ENCODE measurements at regions not wholly inside any gene's neighbourhood (a gene's known extent, or its start where the extent isn't known, plus 50 kb on each side); places are given as distances from the start of the nearest gene placed in this dataset.

DNA sequence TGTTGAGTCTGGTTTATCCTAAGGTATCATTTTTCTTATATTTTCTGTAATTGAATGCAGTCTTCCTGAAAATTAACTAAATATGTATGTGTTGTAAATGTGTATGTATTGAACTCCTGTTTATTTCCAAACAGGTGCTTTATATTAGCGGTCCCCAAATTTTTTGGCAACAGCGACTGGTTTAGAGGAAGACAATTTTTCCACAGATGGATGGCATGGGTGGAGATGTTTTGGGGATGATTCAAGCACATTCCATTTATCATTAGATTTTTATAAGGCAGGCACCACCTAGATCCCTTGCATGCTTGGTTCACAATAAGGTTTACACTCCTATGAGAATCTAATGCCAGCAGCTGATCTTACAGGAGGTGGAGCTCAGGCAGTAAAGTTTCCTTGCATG, 210.5 kb upstream of the ANO3 start:
- no peak for DNase-seq

DNA sequence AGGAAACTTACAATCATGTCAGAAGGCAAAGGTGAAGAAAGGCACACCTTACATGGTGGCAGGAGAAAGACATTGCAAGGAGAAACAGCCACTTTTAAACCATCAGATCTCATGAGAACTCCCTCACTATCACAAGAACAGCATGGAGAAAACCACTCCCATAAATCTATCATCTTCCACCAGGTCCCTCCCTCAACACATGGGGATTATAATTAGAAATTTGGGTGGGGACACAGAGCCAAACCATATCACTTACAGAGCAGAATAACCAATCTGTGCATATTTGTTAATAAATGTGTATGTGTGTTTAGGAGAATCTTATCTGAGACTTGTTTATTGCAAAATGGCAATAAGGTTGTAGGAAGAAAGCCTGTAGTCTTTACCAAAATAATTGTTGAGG, 205.2 kb upstream of the ANO3 start:
- DNase-seq: no peak

DNA sequence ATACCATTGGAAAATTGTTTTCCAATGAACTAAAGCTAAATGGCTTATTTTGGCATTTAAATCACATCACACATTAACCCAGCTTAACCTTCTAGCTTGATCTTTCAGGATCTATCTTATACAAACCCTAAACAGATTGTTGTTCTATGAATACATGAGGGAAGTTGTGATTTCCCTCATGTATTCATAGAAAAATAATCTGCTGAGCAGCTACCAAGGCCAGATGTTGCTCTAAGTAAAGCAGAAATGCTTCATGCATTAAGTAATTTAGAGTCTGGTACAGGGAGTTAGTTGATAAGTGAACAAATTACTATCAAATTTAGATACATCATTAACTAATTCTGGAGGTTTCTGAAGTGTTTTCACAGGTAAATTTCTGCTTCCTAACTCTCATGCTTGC, 204.6 kb upstream of the ANO3 start:
- no peak for DNase-seq

DNA sequence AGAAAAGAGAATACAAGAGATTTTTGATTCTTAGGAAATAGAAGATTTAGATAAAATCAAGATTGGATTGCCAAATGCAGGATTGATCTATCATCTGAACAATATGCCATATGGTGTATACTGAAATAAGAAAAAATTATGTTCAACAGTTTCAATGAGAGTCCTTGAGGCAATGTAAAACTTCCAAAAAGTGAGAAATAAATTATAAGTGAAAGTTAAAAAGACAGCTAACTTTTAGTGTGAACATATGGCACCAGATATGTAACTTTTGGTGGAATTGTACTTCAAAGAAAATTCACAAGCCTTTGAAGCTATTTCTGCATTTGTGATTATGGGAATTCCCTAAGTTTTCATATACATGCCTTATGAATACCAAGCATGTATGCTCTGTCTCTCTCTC, 200.5 kb upstream of the ANO3 start:
- DNase-seq: no peak

DNA sequence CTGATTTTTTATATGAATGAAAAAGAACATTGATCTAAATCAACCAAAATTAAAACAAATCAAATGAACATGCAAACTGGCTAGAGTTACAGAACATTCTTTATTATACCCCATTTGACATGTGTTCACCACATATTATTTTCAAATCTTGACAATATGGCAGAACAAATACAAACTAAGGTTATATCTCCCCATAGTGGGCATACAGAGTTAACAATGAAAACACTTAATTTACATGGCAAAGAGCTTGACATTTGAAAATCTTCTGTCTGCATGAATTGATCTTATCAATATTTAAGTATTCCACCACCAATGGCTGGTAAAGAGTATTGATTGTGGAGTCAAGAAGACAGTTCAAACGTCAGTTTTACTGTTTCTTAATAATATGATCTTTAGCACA, 197.9 kb upstream of the ANO3 start:
- DNase-seq: no peak

DNA sequence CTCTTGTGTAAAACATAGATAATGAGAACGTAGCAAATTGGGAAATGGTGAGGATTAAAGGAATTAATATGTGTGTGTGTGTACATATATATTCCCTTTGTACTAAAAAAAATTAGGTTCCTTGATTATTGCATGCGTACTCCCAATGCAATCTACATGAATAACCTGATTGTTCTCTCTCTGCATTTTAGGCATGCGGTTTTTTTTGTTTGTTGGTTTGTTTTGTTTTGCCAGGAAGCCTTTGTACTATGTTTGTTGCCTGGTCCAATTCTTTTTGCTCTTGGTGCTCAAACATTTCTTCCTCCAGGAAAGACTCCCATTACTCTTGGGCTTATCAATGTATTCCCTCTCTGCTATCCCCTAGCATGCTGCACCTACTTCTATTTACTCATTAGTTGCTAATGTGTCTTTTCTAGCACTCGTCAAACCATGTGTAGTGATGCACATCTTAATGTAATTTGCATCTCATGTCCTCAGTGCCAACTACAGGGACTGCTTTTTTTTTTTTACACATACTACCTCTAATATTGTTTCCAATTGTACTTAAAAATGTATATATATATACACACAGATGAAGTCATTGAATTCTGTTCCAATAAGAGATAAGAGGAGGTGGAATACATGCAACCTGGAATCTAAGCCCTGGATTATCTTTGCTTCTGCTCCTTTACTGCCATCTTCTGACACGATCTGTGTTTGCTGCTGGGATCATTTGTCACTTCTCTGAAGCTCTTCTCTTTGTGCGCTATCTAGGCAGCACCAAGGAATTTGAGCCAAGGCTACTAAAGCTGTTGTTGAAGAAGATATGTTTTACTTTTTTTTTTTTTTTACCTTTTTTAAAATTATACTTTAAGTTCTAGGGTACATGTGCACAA, 197.2 kb upstream of the ANO3 start:
- DNase-seq: peak; percentile 4

DNA sequence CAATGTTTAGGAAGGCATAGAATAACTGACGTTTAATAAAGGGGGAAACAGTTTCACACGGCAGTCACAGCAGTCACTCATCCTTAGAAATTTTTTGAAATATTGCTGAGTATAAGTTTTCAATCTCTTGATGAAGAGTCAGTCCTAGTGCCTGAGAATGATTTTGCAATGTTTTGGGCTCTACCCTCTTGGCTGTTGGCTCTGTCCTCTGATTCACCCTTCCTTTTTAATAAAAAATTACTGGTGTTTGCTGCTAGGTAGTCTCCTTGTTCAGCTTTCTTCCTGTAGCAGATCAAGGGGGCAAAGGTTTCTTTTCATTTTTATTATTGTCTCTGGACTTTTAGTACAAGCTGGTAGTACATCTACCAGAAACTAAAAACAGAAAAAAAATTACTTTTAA, 194.3 kb upstream of the ANO3 start:
- no peak for DNase-seq

DNA sequence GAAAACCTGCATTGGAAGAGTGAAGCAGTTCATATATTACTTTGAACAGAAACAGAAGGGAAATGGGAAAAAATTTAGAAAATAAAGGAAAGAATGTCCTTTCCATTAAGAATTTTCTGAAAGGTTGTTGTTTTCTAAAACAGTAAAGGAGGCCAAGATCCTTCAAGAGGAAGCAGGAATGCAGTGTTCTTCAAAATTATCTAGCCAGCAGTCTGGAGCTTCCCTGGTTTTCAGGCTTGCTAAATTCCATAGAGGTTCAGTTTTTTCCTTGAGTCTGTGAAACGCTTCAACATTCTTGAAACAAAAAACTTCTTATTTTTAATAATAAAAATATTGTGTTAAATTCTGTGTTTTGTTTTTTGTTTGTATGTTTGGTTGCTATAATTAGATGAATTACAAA, 189.0 kb upstream of the ANO3 start:
- no peak for DNase-seq

DNA sequence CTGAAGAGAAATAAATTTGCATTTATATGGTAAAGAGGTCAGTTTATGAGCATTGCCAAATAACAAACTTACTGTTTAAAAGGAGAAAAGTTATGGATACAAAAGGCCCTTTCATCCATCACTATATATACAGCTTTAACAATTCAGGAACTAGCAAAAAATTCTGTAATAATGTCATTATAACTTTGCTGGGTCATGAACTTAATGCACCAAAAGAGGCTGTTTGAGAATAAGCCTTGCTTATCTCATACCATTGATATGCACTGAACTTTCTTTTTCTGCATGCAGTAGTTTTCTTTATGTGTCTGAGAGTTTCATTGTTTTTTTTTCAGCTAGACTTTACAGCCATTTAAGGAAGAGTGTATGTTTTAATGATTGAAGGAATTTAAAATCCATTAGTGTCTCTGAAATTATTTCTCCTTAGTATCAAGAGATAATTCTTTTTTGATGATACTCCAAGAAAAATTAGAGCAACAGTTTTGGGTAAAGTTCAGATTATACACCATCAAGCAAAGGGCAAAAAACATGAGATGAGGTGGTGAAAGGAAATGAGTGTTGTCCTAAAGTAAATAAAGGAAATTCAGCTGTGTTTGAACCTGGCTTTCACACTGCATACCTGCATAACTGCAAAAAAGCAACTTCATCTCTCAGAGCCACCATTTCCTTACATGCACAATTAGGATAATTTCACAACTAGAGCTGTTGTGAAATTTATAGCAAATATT, 188.2 kb upstream of the ANO3 start:
- DNase-seq: no peak

DNA sequence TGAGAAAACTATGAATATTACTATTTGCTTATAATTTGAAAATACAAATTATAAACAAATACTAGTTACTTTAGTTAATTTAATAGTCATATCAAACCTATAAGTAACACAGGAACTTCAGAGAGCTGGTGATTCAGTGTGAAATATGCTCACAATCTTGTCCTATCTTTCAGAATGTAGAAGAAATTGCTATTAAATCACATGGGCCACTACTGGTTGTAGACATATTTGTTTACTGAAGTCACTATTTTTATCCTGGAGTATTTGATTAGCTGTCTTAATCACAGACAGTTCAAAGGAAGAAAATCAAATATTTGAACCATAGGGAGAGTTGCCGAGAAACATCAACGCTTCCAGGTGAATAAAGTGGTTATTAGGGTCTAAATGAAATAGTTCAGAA, 187.6 kb upstream of the ANO3 start:
- DNase-seq: no peak

DNA sequence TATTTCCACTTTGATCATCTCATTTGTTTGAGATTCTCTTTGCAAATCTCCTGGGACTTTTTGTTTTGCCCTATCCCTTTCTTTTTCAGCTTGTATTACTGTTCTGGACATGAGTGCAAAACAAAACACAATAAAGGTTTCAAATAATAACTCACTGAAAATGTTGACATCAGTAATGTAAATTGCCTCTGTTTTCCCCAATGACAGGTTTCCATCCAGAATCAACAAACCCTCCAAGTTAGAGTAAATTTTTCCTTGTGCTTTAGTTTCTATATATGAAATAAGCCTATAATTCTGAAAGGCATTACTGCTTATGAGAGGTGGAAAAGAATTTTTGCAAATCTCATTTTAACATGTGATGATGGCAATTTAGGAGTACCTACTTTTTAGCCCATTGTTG, 187.0 kb upstream of the ANO3 start:
- DNase-seq: no peak

DNA sequence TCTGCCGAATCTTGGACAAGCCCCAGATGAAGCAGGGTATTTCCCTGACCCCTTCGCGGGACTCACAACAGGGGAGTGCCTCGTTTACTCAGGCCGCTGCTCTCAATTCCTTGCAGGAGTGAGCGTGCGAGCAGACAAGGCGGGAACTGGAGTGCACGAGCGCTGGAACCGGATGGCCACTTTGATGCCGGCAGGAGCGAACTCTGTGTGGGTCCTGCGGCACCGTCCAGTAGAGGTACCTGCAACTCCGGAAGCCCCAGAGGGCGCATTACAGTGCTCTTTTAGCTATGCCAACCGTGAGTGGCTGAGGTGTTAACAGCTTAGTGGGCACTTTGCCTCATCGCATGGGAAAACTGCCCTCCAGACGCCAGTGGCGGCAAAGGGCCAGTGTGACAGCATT, 182.3 kb upstream of the ANO3 start:
- DNase-seq: no peak

DNA sequence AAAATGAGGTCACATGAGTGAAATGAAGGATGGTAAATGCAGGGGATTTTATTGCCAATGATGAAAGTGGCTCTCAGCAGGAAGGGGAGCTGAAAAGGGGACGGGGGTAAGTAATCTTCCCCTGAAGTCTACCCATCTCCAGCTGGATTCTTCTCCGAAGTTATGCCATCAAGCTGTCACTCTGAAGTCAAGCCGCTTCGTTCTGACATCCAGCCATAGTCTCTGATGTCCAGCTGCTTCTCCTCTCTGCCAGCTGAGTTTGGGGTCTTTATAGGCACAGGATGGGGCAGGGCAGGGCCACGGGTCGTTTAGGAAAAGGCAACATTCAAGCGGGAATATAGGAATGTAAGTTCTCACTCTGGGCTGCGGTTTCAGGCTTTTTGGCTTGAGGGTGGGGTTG, 181.9 kb upstream of the ANO3 start:
- DNase-seq: no peak

DNA sequence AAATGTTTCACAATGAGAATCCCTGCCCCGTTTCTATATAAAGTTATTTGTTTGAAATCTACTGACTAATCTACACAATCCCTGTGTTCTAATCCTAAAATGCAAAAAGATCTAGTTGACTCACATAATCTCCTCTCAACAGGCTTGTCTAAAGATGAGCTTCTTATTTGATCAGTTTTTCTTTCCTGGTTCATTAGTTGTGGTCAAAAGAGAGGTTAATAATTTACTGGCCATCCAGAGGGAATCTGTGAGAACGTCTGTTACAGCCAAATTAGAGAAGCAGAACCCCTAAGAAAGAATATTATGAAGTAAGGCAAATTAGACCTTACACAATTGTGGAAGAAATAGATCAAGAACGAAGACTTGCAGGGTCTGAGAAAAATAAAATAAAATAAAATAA, 173.7 kb upstream of the ANO3 start:
- no peak for DNase-seq

DNA sequence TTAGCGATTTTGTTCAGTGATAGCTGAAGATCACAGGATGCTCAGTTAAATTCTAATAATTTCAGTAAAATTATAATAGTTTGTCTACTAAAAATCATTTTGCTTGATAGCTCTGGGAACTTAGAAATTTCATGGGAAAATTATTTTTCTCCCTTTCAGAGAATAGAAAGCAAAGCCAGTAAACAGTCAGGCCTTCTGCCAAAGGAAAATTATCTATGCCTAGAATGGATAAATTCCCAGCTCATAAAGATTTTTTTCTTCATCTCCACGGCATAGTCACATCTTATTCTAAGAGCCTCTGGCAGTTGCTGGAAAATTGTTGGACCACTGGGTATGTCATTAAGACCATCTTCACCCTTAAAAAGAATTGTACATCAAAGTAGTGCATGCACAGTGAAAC, 169.6 kb upstream of the ANO3 start:
- DNase-seq: no peak

DNA sequence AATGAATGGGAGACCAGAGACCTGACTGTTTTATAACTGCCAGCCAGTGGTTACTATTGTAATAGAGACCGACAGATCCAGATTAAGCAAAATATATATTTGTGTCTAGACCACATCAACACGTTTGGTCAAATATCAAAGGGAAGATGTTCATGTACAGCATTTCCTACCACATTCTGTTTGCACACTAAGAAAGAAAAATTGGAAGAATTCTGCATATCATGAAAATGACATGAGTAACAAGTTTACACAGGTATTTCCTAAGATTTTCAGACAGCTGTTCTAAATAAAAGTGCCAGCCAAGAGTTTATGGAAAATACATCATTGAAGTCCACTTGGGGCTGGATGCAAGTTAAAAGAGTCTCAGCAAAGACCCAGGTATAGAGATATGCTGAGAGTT, 145.5 kb upstream of the ANO3 start:
- no peak for DNase-seq

DNA sequence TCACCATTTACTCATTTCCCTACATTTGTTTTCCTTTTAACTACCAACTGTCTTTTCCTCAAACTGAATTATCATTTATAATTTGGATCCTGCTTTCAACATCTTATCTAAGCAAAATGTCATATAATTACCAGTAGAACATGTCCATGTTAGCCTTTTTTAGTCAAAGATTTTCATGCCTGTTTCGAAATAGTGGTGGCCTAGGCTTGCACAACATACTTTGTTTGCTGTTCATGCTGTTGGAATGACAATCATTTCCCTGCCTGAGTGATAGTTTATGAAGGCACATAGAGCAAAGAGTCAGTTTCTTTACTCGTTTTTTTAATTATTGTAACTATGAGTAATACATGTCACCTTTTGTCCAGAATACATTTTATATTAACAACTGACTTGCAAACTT, 144.3 kb upstream of the ANO3 start:
- DNase-seq: no peak

DNA sequence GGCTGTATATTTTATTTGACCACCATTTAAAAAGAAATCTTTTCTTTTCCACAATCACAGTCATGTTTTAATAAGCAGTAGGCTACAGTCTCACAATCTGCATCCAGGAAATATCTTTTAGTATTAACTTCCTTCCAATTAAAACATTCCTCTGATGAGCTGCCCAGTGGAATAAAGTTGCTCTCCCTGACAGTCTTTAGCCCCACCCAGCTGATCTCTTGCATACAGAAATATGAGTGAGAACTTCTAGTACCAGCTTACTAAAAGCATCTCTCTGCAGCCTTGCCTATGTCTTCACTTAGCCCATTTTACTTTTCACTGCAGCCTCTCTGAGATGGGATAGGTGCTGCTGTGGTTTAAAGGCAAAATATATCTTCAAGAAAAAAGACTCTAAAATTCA, 143.4 kb upstream of the ANO3 start:
- no peak for DNase-seq

DNA sequence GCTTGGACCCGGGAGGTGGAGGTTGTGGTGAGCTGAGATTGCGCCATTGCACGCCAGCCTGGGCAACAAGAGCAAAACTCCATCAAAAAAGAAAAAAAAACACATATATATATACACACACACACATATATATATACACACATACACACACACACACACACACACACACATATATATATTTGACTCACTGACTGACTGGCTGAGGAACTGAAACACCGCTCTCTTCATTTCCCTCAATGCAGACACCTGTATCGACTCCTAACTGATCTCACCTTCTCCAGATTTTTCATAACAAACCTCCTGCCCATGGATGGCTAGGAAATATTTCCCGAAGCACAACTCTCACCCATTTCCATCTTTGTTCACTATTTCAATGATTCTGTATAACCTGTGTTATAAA, 140.7 kb upstream of the ANO3 start:
- DNase-seq: no peak

DNA sequence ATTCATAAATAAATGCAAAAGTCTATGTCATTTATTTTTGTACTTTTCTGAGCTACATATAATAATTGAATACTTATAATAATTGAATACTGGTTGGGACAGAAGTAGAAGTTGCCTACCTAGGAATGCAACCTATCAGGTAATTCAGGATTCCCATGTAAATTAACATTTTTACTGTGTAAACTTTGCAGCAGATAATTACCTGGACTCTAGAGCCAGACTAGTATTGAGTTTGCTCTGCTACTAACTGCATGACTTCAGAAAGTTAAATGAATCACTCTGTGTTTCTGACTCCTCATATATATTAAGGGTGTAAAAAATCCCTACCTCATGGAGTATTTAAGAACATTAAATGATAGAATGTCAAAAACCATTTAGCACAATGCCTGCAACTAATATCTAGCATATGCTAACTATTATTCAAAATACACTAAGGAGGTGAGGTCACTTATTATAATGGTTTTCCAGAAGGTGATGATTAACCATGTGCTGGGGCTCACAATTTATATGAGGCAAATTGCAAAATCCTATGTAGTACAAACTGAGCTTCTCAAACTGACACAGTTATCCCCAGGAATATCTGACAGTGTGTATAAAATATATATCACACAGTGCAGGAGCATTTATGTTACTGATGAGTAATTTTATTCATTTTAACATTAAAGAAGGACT, 138.1 kb upstream of the ANO3 start:
- DNase-seq: no peak

DNA sequence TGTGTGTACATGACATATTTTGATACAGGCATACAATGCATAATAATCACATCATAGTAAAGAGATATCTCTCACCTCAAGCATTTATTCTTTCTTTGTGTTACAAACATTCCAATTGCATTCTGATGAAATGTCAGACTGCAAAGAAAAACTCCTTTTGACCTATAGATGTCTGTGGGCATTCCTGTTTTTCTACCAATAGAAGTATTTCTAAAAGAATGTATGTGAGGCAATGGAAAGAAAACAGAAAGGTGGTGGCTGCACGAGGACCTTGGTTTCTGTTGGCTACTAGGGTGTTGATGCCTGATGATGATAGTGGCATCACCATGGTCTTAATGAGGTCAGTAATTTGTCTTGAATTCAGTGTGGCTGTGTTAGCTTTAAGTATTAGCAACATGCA, 137.0 kb upstream of the ANO3 start:
- DNase-seq: no peak

DNA sequence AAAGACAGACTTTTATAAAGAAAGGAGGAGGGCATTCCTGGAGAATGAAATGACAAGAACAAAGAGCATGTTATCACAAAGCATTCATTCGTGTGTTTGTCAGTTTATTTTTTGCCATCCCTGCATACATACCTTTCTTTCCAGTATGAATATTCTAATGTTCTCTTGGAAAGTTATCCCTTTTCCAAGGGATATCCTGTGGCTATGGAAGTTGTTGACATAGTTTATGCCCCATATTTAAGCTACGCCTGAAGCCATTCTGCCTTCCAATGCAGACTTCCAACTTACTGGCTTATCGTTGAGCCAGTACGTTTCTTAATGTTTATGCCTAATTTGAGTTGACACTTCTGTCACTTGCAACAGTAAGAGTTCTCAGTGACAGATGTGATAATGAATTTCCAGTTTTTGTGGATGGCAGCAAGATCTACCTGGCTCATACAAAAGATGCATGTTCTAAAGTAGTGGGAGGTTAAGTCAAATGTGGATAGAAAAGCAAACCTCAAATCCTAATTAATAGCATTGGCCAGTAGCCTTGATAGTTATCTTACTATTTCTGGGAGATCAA, 133.3 kb upstream of the ANO3 start:
- no peak for DNase-seq

DNA sequence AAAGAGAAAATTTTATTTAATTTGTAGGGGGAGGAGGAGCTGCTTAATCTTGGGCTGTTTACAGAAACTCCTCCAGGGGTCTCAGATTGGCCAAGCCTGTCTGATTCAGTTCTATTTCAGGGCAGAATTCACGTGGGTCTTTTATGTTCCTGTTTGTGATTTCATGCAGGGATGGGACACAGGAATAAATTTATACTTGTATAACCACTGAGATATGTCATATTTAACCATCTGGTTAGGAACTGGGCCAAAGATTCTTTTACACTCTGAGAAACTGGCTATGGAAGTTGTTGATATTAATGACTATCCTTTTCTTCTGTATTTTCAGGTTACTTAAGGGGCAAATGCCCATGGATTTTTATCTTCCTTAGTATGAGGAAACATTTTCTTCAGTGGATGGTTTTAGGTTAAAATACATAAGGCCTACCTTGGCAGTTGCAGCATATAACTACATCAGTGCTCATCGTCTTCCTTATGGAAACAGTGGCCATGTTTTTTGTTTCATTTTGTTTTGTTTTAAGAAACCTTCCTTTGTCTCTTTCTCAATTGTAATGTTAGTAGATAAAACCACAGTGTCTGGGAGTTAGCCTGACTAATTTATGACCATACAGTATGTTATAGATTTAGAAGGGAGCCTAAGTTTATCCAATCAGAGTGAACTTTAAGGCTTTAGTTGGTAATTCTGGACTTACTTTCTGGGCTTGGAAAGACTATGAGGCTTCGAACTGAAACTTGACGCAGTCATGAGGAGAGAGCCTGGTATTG, 132.4 kb upstream of the ANO3 start:
- no peak for DNase-seq
